Lower leg skin (tissue), 3 donors: ENCODE measurements at regions not wholly inside any gene's neighbourhood (a gene's known extent, or its start where the extent isn't known, plus 50 kb on each side); places are given as distances from the start of the nearest gene placed in this dataset.
"Not testable (repeated sequence)": the region's sequence is repeated elsewhere in the genome, so short reads cannot be mapped to it uniquely, and the experiment has no call there.

Experiments
- POLR2A ChIP-seq, 2 donors: fragments of 450-650 bp; IDR thresholded peaks; one replicate each; pipeline ENCODE4 v1.6.1; 2016 to 2017; ENCODE audit warnings: antibody characterized with exemption in 2 of 2, mild to moderate bottlenecking in 1 of 2, moderate library complexity in 1 of 2
- TF ChIP-seq, protein P1 (sequence below), 3 donors: fragments of 450-650 bp; IDR thresholded peaks; one replicate each; pipeline ENCODE4 v1.5.1; 2016; ENCODE audit warnings: antibody characterized with exemption in 3 of 3, mild to moderate bottlenecking in 3 of 3, moderate library complexity in 2 of 3

DNA sequence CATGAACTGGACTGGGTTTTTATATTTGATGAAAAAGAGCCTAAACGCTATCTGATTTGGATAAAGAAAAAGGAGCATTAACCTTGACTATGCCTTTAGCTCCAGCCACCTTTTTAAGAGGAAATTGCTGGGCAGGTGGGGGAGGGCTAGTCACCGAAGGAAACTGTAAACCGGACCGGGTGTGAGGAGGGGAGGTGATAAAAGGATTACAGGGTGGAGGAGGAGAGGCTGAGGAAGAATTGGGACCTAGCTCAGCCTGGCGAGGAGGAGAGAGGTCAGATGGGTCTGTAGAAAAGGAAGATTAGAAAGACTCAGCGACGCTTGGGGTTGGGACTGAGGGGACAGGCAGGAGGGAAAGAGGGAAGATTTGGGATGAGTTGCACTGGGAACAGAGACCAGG is 118.4 kb downstream of the PCDH10 start:
- TF ChIP-seq, protein P1, sequence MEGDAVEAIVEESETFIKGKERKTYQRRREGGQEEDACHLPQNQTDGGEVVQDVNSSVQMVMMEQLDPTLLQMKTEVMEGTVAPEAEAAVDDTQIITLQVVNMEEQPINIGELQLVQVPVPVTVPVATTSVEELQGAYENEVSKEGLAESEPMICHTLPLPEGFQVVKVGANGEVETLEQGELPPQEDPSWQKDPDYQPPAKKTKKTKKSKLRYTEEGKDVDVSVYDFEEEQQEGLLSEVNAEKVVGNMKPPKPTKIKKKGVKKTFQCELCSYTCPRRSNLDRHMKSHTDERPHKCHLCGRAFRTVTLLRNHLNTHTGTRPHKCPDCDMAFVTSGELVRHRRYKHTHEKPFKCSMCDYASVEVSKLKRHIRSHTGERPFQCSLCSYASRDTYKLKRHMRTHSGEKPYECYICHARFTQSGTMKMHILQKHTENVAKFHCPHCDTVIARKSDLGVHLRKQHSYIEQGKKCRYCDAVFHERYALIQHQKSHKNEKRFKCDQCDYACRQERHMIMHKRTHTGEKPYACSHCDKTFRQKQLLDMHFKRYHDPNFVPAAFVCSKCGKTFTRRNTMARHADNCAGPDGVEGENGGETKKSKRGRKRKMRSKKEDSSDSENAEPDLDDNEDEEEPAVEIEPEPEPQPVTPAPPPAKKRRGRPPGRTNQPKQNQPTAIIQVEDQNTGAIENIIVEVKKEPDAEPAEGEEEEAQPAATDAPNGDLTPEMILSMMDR (IDR thresholded peaks at IDR 0.05), result not testable (repeated sequence)
- TF ChIP-seq POLR2A (IDR thresholded peaks at IDR 0.05), result not testable (repeated sequence)
